ENCODE measurements at regions not wholly inside any gene's neighbourhood (a gene's known extent, or its start where the extent isn't known, plus 50 kb on each side); places are given as distances from the start of the nearest gene placed in this dataset.

DNA sequence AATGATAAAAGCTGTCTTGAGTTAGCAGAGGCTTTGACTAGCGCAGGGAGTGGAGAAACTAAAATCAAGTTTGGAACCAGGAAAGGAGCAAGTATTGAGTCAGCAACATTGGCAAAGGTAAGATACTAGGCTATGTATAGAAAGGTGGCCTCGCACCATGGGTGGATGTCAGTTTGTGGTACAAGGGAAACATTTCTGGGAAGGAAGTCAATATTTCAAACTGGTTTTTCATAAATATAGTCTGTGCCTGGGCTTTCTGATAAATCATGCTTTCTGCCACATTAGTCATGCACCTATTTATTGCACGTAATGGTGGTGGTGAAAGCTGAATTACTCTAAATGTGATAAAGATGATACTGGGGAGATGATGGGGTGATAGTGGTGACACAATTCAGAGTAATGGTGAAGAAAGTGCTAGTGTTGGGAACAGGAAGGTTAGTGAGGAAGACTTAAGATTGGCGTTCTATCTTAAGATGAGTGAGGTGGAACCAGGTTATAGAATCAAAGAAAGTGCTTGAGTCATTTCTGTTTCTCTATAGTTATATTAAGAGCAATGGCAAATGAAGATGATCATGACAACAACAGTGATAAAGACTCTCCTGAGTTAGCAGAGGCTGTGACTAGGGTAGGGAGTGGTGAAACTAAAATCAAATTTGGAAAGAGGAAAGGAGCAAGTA lies 729.0 kb downstream of the FAM181B start:
- no peak for DNase-seq (ENCODE audit: low read depth, low spot score)
- Mint-ChIP-seq H3K4me3 (no peak overlapping the region), H3K9me3 (no peaks in the 10 kb centered on the region), H3K27me3 (ENCODE audit: low read depth) (no peaks in the 10 kb centered on the region), H3K4me1 (no peaks in the 10 kb centered on the region), H3K36me3 (ENCODE audit: low read depth) (no peaks in the 10 kb centered on the region), H3K27ac (ENCODE audit: unreplicated experiment) (no peak overlapping the region)
- TF ChIP-seq, protein P1, sequence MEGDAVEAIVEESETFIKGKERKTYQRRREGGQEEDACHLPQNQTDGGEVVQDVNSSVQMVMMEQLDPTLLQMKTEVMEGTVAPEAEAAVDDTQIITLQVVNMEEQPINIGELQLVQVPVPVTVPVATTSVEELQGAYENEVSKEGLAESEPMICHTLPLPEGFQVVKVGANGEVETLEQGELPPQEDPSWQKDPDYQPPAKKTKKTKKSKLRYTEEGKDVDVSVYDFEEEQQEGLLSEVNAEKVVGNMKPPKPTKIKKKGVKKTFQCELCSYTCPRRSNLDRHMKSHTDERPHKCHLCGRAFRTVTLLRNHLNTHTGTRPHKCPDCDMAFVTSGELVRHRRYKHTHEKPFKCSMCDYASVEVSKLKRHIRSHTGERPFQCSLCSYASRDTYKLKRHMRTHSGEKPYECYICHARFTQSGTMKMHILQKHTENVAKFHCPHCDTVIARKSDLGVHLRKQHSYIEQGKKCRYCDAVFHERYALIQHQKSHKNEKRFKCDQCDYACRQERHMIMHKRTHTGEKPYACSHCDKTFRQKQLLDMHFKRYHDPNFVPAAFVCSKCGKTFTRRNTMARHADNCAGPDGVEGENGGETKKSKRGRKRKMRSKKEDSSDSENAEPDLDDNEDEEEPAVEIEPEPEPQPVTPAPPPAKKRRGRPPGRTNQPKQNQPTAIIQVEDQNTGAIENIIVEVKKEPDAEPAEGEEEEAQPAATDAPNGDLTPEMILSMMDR (conservative IDR thresholded peaks at IDR 0.05) = no peak

DNA sequence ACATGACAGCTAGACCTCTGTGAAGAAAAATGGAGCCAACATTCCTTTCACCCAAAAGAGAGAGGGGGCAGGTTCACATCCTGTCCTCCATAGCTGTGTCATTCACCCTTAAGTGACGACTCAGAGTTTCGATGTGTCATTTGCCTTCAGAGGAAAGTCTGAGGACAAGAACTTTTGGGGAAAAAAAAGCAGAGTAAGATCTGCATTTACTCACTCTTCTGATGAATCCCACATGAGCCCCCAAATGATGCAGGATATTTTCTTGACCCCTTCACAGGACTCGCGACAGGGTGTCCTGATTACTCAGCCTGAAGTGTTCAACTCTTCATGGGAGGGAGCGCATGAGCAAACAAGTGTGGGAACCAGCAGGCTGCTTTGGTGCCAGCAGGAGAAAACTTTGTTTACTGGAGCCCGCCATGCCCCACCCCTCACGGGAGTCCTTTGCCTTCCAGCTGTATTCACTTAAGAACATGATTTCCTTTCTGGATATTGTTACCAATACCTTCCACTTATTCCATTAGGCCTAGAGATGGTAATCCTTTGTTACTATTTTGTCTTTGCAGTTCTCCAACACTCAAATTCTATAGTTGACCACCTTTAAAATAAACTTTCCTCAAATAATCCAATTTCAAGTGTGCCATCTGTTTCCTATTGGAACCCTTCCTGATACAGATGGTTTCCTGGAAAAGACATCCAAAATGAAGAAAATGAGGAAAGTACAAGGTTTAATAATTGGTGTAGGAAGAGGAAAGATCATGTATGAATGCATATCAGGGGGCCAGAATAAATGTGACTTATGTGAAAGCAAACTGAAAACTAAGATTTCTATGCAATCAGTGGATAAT lies 729.8 kb downstream of the FAM181B start:
- no peak overlapping the region for H3K4me3 Mint-ChIP-seq
- TF ChIP-seq, protein P1 (conservative IDR thresholded peaks at IDR 0.05) = no peak
- H3K4me1 Mint-ChIP-seq = no peaks in the 10 kb centered on the region
- no peak overlapping the region for H3K27ac Mint-ChIP-seq (ENCODE audit: unreplicated experiment)
- H3K9me3 Mint-ChIP-seq = no peaks in the 10 kb centered on the region
- no peak for DNase-seq (ENCODE audit: low read depth, low spot score)
- H3K36me3 Mint-ChIP-seq (ENCODE audit: low read depth) = no peaks in the 10 kb centered on the region
- H3K27me3 Mint-ChIP-seq (ENCODE audit: low read depth) = no peaks in the 10 kb centered on the region

DNA sequence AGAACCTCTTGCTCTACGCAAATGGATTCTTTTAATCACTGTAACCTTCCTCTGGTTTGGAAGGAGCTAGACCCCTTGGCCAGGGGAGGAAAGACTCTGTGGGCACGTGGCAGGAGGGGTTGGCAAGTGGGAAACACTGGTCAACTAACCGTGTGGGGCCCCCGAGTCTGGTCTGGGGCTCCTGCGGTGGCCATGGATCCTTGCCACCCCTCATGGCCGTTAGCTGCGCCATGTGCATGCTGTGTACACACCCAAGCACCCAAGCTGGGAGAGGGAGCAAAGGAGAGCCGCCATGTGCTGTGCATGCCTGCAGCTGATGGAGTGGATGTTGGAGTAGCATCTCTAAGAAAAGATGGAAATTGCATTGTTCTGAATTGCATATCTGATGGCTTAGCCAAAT lies 730.6 kb downstream of the FAM181B start:
- Mint-ChIP-seq H3K36me3 (ENCODE audit: low read depth) (no peaks in the 10 kb centered on the region), H3K9me3 (no peaks in the 10 kb centered on the region), H3K4me1 (no peaks in the 10 kb centered on the region), H3K4me3 (no peak overlapping the region), H3K27me3 (ENCODE audit: low read depth) (no peaks in the 10 kb centered on the region), H3K27ac (ENCODE audit: unreplicated experiment) (no peak overlapping the region)
- TF ChIP-seq, protein P1 (conservative IDR thresholded peaks at IDR 0.05) = no peak
- no peak for DNase-seq (ENCODE audit: low read depth, low spot score)

DNA sequence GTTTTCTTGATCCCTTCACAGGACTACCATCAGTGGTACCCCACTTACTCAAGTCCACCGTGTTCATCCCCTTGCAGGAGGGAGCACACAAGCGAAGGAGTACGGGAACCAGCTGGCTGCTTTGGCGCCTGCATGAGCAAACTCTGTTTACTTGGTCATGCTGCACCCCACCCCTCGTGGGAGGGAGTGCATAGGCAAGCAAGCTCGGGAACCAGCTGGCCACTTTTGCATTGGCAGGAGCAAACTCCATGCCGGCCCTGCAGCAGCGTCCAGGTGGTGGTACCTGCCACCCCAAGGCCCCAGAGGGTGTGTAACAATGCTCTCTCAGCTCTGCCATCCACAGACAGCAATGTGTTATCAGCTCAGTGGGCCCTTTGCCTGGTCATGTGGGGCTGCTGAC lies 737.8 kb downstream of the FAM181B start:
- TF ChIP-seq, protein P1 (conservative IDR thresholded peaks at IDR 0.05) = no peak
- Mint-ChIP-seq H3K4me3 (no peak overlapping the region), H3K4me1 (no peaks in the 10 kb centered on the region), H3K9me3 (no peaks in the 10 kb centered on the region), H3K27ac (ENCODE audit: unreplicated experiment) (no peak overlapping the region), H3K36me3 (ENCODE audit: low read depth) (no peaks in the 10 kb centered on the region), H3K27me3 (ENCODE audit: low read depth) (no peaks in the 10 kb centered on the region)
- DNase-seq (ENCODE audit: low read depth, low spot score) = no peak

DNA sequence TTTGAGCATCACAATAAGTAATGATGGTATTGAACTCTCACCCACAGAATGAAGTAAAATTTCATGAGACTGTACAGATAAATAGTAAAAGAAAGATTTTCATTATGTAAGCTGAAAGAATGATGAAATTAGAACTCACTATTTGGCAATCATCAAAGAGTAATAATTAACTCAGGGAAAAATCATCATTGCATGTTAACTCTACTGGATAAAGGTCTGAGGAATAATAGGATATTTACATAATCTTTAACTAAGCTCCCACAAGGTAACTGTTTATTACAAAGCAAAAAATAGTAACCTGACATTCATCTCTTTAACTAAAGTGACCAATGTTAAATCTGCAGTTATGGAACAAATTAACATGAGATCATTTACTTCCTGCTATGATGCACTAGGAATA lies 739.9 kb downstream of the FAM181B start:
- no peak for DNase-seq (ENCODE audit: low read depth, low spot score)
- no peaks in the 10 kb centered on the region for H3K9me3 Mint-ChIP-seq
- H3K4me1 Mint-ChIP-seq = no peaks in the 10 kb centered on the region
- H3K36me3 Mint-ChIP-seq (ENCODE audit: low read depth) = no peaks in the 10 kb centered on the region
- TF ChIP-seq, protein P1 (conservative IDR thresholded peaks at IDR 0.05) = no peak
- no peak overlapping the region for H3K4me3 Mint-ChIP-seq
- H3K27ac Mint-ChIP-seq (ENCODE audit: unreplicated experiment) = no peak overlapping the region
- H3K27me3 Mint-ChIP-seq (ENCODE audit: low read depth) = no peaks in the 10 kb centered on the region

Measured in neural crest cell (in vitro differentiated cells).